Prostate gland (tissue), 2 donors: ENCODE measurements at regions not wholly inside any gene's neighbourhood (a gene's known extent, or its start where the extent isn't known, plus 50 kb on each side); places are given as distances from the start of the nearest gene placed in this dataset.

ENCODE experiments used
- POLR2A ChIP-seq: fragments of 450-650 bp; IDR thresholded peaks from one replicate; pipeline ENCODE4 v1.6.1; 2016; ENCODE audit warnings: antibody characterized with exemption, mild to moderate bottlenecking
- POLR2AphosphoS5 ChIP-seq: sonication (generic); formaldehyde crosslinking; IDR thresholded peaks from one replicate; pipeline ENCODE4 v1.6.1; 2017; ENCODE audit warnings: antibody characterized with exemption
- TF ChIP-seq, protein P1 (sequence below), 4 experiments: fragments of 200-600 bp in 2 of 4; fragments of 450-650 bp in 2 of 4; sonication (generic) in 2 of 4; IDR thresholded peaks; 1 replicate in 3 of 4; 2 replicates in 1 of 4; pipeline ENCODE4 v1.5.1; 2016 to 2019; ENCODE audit warnings: antibody characterized with exemption in 4 of 4, mild to moderate bottlenecking in 2 of 4, moderate library complexity in 2 of 4

GRCh38 chr1:147444381-147444780, 96.9 kb upstream of the BCL9 start:
- no peak for TF ChIP-seq POLR2AphosphoS5
- TF ChIP-seq, protein P1, sequence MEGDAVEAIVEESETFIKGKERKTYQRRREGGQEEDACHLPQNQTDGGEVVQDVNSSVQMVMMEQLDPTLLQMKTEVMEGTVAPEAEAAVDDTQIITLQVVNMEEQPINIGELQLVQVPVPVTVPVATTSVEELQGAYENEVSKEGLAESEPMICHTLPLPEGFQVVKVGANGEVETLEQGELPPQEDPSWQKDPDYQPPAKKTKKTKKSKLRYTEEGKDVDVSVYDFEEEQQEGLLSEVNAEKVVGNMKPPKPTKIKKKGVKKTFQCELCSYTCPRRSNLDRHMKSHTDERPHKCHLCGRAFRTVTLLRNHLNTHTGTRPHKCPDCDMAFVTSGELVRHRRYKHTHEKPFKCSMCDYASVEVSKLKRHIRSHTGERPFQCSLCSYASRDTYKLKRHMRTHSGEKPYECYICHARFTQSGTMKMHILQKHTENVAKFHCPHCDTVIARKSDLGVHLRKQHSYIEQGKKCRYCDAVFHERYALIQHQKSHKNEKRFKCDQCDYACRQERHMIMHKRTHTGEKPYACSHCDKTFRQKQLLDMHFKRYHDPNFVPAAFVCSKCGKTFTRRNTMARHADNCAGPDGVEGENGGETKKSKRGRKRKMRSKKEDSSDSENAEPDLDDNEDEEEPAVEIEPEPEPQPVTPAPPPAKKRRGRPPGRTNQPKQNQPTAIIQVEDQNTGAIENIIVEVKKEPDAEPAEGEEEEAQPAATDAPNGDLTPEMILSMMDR (IDR thresholded peaks at IDR 0.05) = no peak
- no peak for TF ChIP-seq POLR2A
